Gastrocnemius medialis (tissue), 4 donors: ENCODE measurements at regions not wholly inside any gene's neighbourhood (a gene's known extent, or its start where the extent isn't known, plus 50 kb on each side); places are given as distances from the start of the nearest gene placed in this dataset.

Experiments
- ATAC-seq, 2 donors: fragments of 150-250 bp; one replicate each; pipeline ENCODE4 v1.9.1; 2016
- DNase-seq, 2 donors: peaks; one replicate each; pipeline ENCODE4 v3.0.0-alpha.2; 2019
- H3K27ac ChIP-seq, 4 donors: fragments of 200-600 bp; sonication (generic); 1 replicate in 1 of 4; 2 replicates in 3 of 4; pipeline ENCODE4 v1.5.1; 2016 to 2018; ENCODE audit warnings: mild to moderate bottlenecking in 2 of 4, moderate library complexity in 1 of 4
- H3K27me3 ChIP-seq, 3 donors: fragments of 200-600 bp; sonication (generic) in 2 of 3; 1 replicate in 1 of 3; 2 replicates in 2 of 3; pipeline versions ENCODE4 v1.5.1 to v1.6.0; 2016 to 2019; ENCODE audit warnings: mild to moderate bottlenecking in 1 of 3, moderate library complexity in 1 of 3
- H3K36me3 ChIP-seq, 2 donors: fragments of 200-600 bp; sonication (generic) in 1 of 2; one replicate each; pipeline ENCODE4 v1.5.1; 2017 to 2018
- H3K4me1 ChIP-seq, 2 donors: fragments of 200-600 bp; sonication (generic) in 1 of 2; one replicate each; pipeline ENCODE4 v1.5.1; 2016 to 2017; ENCODE audit warnings: mild to moderate bottlenecking in 2 of 2
- H3K4me3 ChIP-seq, 4 donors: fragments of 200-600 bp; sonication (generic) in 3 of 4; 1 replicate in 1 of 4; 2 replicates in 3 of 4; pipeline ENCODE4 v1.5.1; 2016 to 2019; ENCODE audit warnings: mild to moderate bottlenecking in 2 of 4
- H3K9me3 ChIP-seq, 3 donors: fragments of 200-600 bp; sonication (generic) in 2 of 3; 1 replicate in 1 of 3; 2 replicates in 2 of 3; pipeline ENCODE4 v1.5.1; 2016 to 2019
- CTCF ChIP-seq, 5 experiments: fragments of 450-650 bp in 3 of 5; fragments of 200-600 bp in 2 of 5; sonication (generic) in 2 of 5; IDR thresholded peaks in 4 of 5; conservative IDR thresholded peaks in 1 of 5; 1 replicate in 4 of 5; 2 replicates in 1 of 5; pipeline ENCODE4 v1.5.1; 2016 to 2019; ENCODE audit warnings: antibody characterized with exemption in 5 of 5, mild to moderate bottlenecking in 3 of 5, moderate library complexity in 3 of 5
- POLR2A ChIP-seq, 2 donors: fragments of 450-650 bp; IDR thresholded peaks; one replicate each; pipeline ENCODE4 v1.6.1; 2017; ENCODE audit warnings: antibody characterized with exemption in 2 of 2, mild to moderate bottlenecking in 2 of 2, moderate library complexity in 2 of 2
- in situ Hi-C, 4 donors: fragments of 200-750 bp; cut with MboI; loops; one replicate each; pipeline versions ENCODE4 v1.15.0 to v1.8.0; 2017; ENCODE audit warnings: low sequenced_read_pairs in 4 of 4
- intact Hi-C: fragments of 100-400 bp; cut with DNase I; formaldehyde crosslinking; loops from one replicate; pipeline ENCODE4 v1.15.1; 2023; ENCODE audit warnings: low total_unique reads

GRCh38 chr18:38368246-38368645 is 802.6 kb upstream of the CELF4 start:
- TF ChIP-seq CTCF (IDR thresholded peaks at IDR 0.05 in 4 of 5, conservative IDR thresholded peaks at IDR 0.05 in 1 of 5), result no peak
- no peak for TF ChIP-seq POLR2A (IDR thresholded peaks at IDR 0.05)
- intact Hi-C loops (no loop called here), in situ Hi-C loops (loop anchor here in 1 of 4 donors (25.0 kb wide), 1 partner anchor 94 kb away; no protein-coding TSS in a partner anchor)
- ATAC-seq (no peak), DNase-seq (no peak)
- H3K36me3 ChIP-seq, result no peaks in the 10 kb centered on the region
- no peak overlapping the region for H3K27ac ChIP-seq
- H3K4me3 ChIP-seq, result no peak overlapping the region
- H3K9me3 ChIP-seq, result no peaks in the 10 kb centered on the region
- H3K4me1 ChIP-seq, result no peaks in the 10 kb centered on the region
- no peaks in the 10 kb centered on the region for H3K27me3 ChIP-seq

- Histone ChIP-seq H3K9me3 (no peaks in the 10 kb centered on the region), H3K27me3 (no peaks in the 10 kb centered on the region), H3K4me1 (no peaks in the 10 kb centered on the region), H3K4me3 (no peak overlapping the region), H3K27ac (no peak overlapping the region), H3K36me3 (no peaks in the 10 kb centered on the region)
- TF ChIP-seq POLR2A (IDR thresholded peaks at IDR 0.05), result no peak
- no peak for TF ChIP-seq CTCF (IDR thresholded peaks at IDR 0.05 in 4 of 5, conservative IDR thresholded peaks at IDR 0.05 in 1 of 5)
- in situ Hi-C loops, result loop anchor here in 1 of 4 donors (25.0 kb wide), 1 partner anchor 95 kb away; no protein-coding TSS in a partner anchor
- intact Hi-C loops, result no loop called here
- no peak for ATAC-seq
- DNase-seq, result no peak
Measured at GRCh38 chr18:38367473-38367872, 801.9 kb upstream of the CELF4 start.

GRCh38 chr18:38362286-38362792 is 796.7 kb upstream of the CELF4 start:
- Histone ChIP-seq H3K4me1 (no peaks in the 10 kb centered on the region), H3K36me3 (no peaks in the 10 kb centered on the region), H3K4me3 (no peak overlapping the region), H3K9me3 (no peaks in the 10 kb centered on the region), H3K27me3 (no peaks in the 10 kb centered on the region), H3K27ac (no peak overlapping the region)
- TF ChIP-seq CTCF (IDR thresholded peaks at IDR 0.05 in 4 of 5, conservative IDR thresholded peaks at IDR 0.05 in 1 of 5) (no peak), POLR2A (IDR thresholded peaks at IDR 0.05) (no peak)
- intact Hi-C loops (no loop called here), in situ Hi-C loops (loop anchor here in 1 of 4 donors (25.0 kb wide), 1 partner anchor 100 kb away; no protein-coding TSS in a partner anchor)
- no peak for DNase-seq
- no peak for ATAC-seq

GRCh38 chr18:38358805-38359657 is 793.4 kb upstream of the CELF4 start:
- Histone ChIP-seq H3K27me3 (no peaks in the 10 kb centered on the region), H3K27ac (no peak overlapping the region), H3K36me3 (no peaks in the 10 kb centered on the region), H3K9me3 (no peaks in the 10 kb centered on the region), H3K4me1 (no peaks in the 10 kb centered on the region), H3K4me3 (no peak overlapping the region)
- TF ChIP-seq POLR2A (IDR thresholded peaks at IDR 0.05), result no peak
- no peak for TF ChIP-seq CTCF (IDR thresholded peaks at IDR 0.05 in 4 of 5, conservative IDR thresholded peaks at IDR 0.05 in 1 of 5)
- in situ Hi-C loops (loop anchor here in 1 of 4 donors (25.0 kb wide), 1 partner anchor 103 kb away; no protein-coding TSS in a partner anchor), intact Hi-C loops (no loop called here)
- no peak for ATAC-seq
- DNase-seq, result no peak
